Cardiac muscle cell (in vitro differentiated cells and primary cell): ENCODE measurements at regions not wholly inside any gene's neighbourhood (a gene's known extent, or its start where the extent isn't known, plus 50 kb on each side); places are given as distances from the start of the nearest gene placed in this dataset.
"Not testable (repeated sequence)": the region's sequence is repeated elsewhere in the genome, so short reads cannot be mapped to it uniquely, and the experiment has no call there.

Source experiments
- DNase-seq, 2 donors: peaks; one replicate each; pipeline versions ENCODE4 v3.0.0 to v3.0.0-alpha.2; 2010 to 2017; ENCODE audit warnings: low read depth in 1 of 2, low spot score in 1 of 2
- H3K27ac ChIP-seq: fragments of 200-600 bp; sonication (generic); 2 replicates; pipeline ENCODE4 v1.5.1; 2016
- H3K27me3 ChIP-seq: fragments of 200-600 bp; sonication (generic); 2 replicates; pipeline ENCODE4 v1.6.0; 2016; ENCODE audit warnings: control low read depth
- H3K36me3 ChIP-seq: fragments of 200-600 bp; sonication (generic); 2 replicates; pipeline ENCODE4 v1.5.1; 2016; ENCODE audit warnings: control low read depth
- H3K4me1 ChIP-seq: fragments of 200-600 bp; sonication (generic); 2 replicates; pipeline ENCODE4 v1.8.1; 2017; ENCODE audit warnings: low read depth, mild to moderate bottlenecking, mixed run types
- H3K4me3 ChIP-seq: fragments of 200-600 bp; sonication (generic); 2 replicates; pipeline ENCODE4 v1.5.1; 2016; ENCODE audit warnings: mild to moderate bottlenecking
- H3K9me3 ChIP-seq: fragments of 200-600 bp; sonication (generic); 2 replicates; pipeline ENCODE4 v1.5.1; 2017; ENCODE audit warnings: low read depth, mild to moderate bottlenecking, control low read depth
- TF ChIP-seq, protein P1 (sequence below): IDR thresholded peaks from 2 replicates; pipeline ENCODE4 v1.5.1; 2012; ENCODE audit warnings: low read depth, mild to moderate bottlenecking, low read length

DNA sequence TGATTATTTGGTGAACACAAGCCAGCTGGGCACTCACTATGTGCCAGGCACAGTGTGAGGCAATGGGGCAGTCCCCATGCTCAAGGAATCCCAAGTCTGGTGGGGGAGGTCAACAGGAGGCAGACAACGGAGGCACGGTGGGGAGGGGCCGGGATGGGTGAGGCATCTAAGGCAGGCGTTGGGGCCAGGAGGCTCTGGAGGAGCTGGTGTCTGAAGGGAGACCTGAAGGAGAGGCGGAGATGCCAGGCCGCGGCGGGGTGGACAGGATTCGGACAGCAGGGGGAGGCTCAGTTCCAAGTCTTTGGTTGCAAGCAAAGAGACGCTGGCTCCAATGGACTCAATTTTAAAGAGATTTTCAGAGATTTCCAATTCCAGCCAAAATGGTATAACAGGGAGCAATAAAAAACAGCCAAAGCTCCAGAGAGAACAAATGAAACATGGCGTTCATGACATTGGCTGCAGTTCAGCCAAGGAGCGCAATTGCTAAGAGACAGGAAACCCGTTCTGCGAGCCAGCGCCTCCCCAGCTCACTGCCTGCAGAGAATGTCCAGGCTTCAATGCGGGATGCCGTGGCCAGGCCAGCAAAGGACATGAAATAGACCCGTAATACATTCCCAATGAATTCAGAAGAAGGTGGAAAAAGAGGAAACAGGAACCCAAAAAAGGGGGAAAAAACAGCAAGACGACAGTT is 105.2 kb upstream of the LRPAP1 start:
- TF ChIP-seq, protein P1, sequence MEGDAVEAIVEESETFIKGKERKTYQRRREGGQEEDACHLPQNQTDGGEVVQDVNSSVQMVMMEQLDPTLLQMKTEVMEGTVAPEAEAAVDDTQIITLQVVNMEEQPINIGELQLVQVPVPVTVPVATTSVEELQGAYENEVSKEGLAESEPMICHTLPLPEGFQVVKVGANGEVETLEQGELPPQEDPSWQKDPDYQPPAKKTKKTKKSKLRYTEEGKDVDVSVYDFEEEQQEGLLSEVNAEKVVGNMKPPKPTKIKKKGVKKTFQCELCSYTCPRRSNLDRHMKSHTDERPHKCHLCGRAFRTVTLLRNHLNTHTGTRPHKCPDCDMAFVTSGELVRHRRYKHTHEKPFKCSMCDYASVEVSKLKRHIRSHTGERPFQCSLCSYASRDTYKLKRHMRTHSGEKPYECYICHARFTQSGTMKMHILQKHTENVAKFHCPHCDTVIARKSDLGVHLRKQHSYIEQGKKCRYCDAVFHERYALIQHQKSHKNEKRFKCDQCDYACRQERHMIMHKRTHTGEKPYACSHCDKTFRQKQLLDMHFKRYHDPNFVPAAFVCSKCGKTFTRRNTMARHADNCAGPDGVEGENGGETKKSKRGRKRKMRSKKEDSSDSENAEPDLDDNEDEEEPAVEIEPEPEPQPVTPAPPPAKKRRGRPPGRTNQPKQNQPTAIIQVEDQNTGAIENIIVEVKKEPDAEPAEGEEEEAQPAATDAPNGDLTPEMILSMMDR, result no peak
- H3K9me3 ChIP-seq, result no peaks in the 10 kb centered on the region
- no peaks in the 10 kb centered on the region for H3K27me3 ChIP-seq
- H3K27ac ChIP-seq, result no peak overlapping the region
- no peak overlapping the region for H3K4me3 ChIP-seq
- H3K4me1 ChIP-seq, result no peaks in the 10 kb centered on the region
- no peak for DNase-seq
- H3K36me3 ChIP-seq, result no peaks in the 10 kb centered on the region

DNA sequence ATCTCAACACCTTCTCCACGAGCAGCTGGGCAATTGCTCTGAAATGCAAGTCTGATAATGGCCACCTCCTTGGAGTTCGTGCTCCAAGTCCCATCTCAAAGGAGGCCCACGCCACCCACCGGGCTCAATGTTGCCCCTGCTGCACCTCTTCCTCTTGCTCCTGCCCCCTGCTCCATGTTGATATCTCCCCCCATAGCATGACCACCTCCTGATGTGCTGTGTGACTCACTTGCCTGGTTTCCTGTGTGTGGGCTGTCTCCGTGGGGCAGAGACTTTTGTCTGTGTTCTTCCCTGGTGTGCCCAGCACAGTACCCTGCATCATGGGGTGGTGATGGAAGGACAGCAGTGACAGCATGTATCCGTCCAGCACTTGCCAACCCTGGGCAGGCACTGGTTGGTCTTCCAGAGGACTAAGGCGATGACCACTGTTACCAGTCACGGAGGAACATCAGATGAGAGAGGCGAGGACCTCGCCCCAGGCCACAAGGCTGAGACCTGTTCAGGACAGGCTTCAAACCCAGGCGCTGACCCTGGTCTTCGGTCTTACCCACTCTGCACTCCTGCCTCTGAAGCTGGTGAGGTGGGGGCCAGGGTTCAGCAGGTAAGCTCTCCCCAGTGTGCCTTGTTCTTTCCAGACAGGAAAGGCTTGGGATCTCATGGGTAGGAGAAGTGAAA is 104.6 kb upstream of the LRPAP1 start:
- Histone ChIP-seq H3K9me3 (no peaks in the 10 kb centered on the region), H3K36me3 (no peaks in the 10 kb centered on the region), H3K4me1 (no peaks in the 10 kb centered on the region), H3K4me3 (no peak overlapping the region), H3K27me3 (no peaks in the 10 kb centered on the region), H3K27ac (no peak overlapping the region)
- DNase-seq, result no peak
- TF ChIP-seq, protein P1, result no peak

DNA sequence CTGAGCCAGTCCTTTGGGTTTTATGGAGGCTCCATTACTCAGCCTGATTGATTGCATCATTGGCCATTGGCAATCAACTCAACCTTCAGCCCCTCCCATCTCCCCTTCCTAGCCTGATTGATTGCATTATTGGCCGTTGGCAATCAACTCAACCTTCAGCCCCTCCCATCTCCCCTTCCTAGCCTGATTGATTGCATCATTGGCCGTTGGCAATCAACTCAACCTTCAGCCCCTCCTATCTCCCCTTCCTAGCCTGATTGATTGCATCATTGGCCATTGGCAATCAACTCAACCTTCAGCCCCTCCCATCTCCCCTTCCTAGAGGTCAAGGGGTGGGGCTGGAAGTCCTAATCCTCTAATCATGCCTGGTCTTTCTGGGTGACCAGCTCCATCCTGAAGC is 103.8 kb upstream of the LRPAP1 start:
- H3K4me1 ChIP-seq, H3K9me3 ChIP-seq, H3K36me3 ChIP-seq, DNase-seq, H3K27ac ChIP-seq, H3K4me3 ChIP-seq, H3K27me3 ChIP-seq: not testable (repeated sequence)

DNA sequence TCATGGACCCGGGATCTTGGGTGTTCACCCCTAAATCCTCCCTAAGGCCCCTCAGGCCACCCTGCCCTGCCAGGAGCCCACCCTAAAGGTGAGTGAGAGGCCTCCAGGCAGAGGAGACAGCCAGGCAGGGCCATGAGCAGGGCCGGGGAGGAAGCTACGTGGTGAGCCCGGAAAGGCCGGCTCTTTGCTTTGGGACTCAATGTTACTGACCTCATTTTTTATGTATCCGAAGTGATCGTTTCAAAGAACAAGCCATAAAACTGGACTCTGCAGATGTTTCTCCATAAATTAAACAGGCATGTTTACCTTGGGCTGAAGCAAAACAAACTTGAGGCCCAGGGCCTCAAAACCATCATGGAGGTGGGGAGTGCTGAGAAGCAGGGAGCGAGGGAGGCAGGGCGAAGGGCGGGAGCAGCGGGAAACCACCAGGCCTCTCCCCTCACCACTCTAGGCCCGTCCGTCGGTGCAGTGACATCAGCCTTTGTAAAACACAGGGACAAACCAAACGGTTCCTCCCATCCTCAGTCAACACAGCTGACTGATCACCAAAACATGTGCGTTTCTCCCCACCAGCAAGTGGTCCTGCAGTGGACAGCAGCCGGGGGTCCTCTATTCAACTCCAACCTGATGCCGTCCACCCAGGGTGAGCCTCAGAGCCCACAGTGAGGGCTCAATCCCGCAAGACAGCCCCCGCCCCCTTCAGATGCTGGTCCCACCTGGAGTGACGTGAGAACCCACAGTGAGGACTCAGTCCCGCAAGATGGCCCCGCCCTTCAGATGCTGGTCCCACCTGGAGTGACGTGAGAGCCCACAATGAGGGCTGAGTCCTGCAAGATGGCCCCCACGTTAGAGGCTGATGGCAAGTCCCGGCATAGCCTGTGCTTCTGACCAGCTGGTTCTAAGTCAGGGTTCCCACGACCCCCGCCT is 102.9 kb upstream of the LRPAP1 start:
- no peak overlapping the region for H3K4me3 ChIP-seq
- no peaks in the 10 kb centered on the region for H3K36me3 ChIP-seq
- H3K27me3 ChIP-seq, result no peaks in the 10 kb centered on the region
- TF ChIP-seq, protein P1, result no peak
- no peaks in the 10 kb centered on the region for H3K9me3 ChIP-seq
- no peak for DNase-seq
- no peaks in the 10 kb centered on the region for H3K4me1 ChIP-seq
- no peak overlapping the region for H3K27ac ChIP-seq

DNA sequence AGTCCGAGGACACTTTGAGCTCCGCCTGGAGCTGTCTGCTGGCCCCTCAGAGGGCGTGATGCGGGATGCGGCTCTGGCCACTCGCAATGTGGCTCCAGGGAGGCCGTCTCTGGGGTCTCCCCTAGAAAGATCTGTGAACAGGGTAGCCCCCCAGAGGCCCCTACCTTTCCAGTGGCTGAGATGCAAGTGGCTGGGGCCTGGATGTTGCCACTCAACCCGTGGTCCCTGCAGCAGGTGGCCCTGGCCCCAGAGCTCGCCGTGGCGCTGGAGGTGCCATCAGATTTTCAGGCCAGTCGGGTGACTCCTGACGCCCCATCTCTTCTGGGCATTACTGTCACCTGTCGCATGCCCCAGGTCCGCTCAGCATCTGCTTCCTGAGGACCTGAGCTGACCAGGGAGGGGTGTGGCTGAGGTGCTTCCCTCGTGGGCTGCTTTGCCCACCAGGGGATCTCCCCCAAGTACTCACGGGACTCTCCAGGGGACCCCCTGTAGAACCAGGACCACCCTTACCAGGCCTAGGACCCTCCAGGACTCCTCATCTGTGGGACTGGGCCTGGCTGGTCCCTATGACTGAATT is 102.1 kb upstream of the LRPAP1 start:
- no peaks in the 10 kb centered on the region for H3K27me3 ChIP-seq
- DNase-seq, result no peak
- H3K4me1 ChIP-seq, result no peaks in the 10 kb centered on the region
- TF ChIP-seq, protein P1, result no peak
- no peak overlapping the region for H3K4me3 ChIP-seq
- no peaks in the 10 kb centered on the region for H3K36me3 ChIP-seq
- no peak overlapping the region for H3K27ac ChIP-seq
- H3K9me3 ChIP-seq, result no peaks in the 10 kb centered on the region

DNA sequence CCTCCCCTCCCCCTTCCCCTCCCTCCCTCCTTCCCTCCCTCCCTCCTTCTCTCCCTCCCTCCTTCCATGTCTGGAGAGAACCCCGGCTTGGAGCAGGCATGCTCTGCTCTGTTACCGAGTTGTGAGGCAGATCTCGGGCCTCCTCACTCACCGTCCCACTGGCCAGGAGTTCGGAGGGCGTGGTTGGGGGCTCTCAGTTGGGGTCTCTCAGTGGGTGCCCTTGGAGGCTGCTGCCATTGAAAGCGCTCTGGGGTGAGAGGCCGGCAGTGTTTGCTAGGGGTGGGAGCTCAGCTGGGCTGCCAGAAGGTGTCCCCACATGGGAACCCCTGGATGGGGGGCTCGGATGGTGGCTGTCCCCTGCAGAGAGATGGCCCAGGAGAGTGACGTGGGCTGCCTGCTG is 101.1 kb upstream of the LRPAP1 start:
- H3K27ac ChIP-seq, DNase-seq, H3K4me1 ChIP-seq, H3K4me3 ChIP-seq, H3K27me3 ChIP-seq, H3K9me3 ChIP-seq, H3K36me3 ChIP-seq: not testable (repeated sequence)

DNA sequence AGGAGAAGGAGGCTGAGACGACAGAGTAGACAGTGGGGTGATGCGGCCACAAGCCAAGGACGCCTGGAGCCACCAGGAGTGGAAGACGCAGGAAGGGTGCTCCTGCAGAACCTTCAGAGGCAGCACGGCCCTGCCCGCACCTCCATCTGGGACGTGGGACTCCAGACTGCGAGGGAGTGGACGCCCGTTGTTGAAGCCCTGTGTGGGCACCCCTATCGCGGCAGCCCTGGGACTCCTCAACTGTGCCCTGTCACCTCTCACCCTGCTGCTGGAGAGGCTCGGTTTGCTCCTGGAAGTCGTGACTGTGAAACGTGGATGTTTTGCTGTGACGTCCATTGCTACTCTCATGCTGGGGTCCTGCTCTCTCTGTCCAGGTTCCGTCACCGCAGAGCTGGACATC is 100.6 kb upstream of the LRPAP1 start:
- H3K36me3 ChIP-seq, H3K4me3 ChIP-seq, H3K27ac ChIP-seq, H3K9me3 ChIP-seq, DNase-seq, H3K4me1 ChIP-seq, H3K27me3 ChIP-seq: not testable (repeated sequence)

DNA sequence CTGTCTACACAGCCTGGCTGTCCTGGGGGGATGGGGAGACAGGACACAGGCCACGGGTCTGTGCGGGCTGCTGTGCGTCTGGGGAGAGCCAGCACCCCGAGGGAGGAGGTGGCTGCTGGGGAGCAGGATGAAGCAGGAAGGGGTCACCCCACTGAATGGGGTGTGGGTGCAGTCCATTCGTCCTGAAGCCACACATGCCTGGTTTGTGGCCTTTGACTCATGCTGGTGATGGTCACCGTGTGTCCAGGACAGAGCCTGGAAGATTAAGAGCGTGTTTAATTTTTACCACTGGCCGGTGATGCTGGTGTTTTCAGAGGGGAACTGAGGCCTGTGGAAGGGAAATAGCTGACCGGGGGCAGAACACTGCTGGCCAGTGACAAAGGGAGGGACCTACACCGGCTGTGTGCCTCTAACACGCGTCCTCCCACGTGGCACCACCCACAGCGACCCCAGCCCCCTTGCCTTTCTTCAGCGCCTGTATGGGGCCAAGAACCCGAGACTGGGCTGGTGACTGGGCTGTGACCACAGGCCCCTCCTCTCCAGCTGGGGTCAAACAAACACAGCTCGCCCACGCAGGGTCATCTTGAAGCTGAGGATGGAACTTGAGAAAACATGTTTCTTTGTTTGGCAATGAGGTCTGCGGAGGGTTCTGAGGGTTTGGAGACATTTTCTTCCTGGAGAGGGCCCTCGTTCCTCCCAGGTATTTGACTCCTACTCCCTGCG is 99.5 kb upstream of the LRPAP1 start:
- not testable (repeated sequence) for DNase-seq, H3K4me3 ChIP-seq

More for the DNA sequence above, 99.5 kb upstream of the LRPAP1 start:
- not testable (repeated sequence) for H3K4me1 ChIP-seq, H3K27me3 ChIP-seq, H3K36me3 ChIP-seq, H3K9me3 ChIP-seq, H3K27ac ChIP-seq
